ENCODE measurements at regions not wholly inside any gene's neighbourhood (a gene's known extent, or its start where the extent isn't known, plus 50 kb on each side); places are given as distances from the start of the nearest gene placed in this dataset.

GRCh38 chr1:30484668-30485067 is 238.7 kb downstream of the MATN1 start:
- TF ChIP-seq CTCF (CRISPR knock-in tag; IDR thresholded peaks at IDR 0.05) (no peak), PPARG (CRISPR knock-in tag; conservative IDR thresholded peaks at IDR 0.05) (no peak), TAF1 (CRISPR knock-in tag; IDR thresholded peaks at IDR 0.05) (no peak), ZNF761 (CRISPR knock-in tag; conservative IDR thresholded peaks at IDR 0.05) (no peak), TCF7L2 (IDR thresholded peaks at IDR 0.05; ENCODE audit: low read depth, low read length) (no peak), PBX2 (CRISPR knock-in tag; IDR thresholded peaks at IDR 0.05) (no peak), HIC2 (CRISPR knock-in tag; IDR thresholded peaks at IDR 0.05; ENCODE audit: low read depth) (no peak), U2AF1 (optimal IDR thresholded peaks at IDR 0.05; ENCODE audit: low read depth, low read length) (no peak), CHD2 (IDR thresholded peaks at IDR 0.05; ENCODE audit: low read depth, low read length) (no peak)
